NCI-H2196 treated with DMSO at 0.1 percent for 48 hours (cell line): ENCODE measurements at regions not wholly inside any gene's neighbourhood (a gene's known extent, or its start where the extent isn't known, plus 50 kb on each side); places are given as distances from the start of the nearest gene placed in this dataset.

Experiments
- DNase-seq: peaks from one replicate; lab custom pipeline; 2025; ENCODE audit not compliant: unreplicated experiment; lab: John Stamatoyannopoulos, UW

GRCh38 chr1:57833296-57833695, 409.4 kb upstream of the DAB1 start:
- no peak for DNase-seq

- DNase-seq, result no peak
Measured at GRCh38 chr1:57832612-57833011, 408.8 kb upstream of the DAB1 start.

- no peak for DNase-seq
Measured at GRCh38 chr1:57831624-57832023, 407.8 kb upstream of the DAB1 start.

GRCh38 chr1:57826535-57826934, 402.7 kb upstream of the DAB1 start:
- DNase-seq, result no peak

- DNase-seq, result no peak
Measured at GRCh38 chr1:57824535-57824934, 400.7 kb upstream of the DAB1 start.

GRCh38 chr1:57820356-57821095, 396.7 kb upstream of the DAB1 start:
- DNase-seq, result no peak

GRCh38 chr1:57819893-57820292, 396.0 kb upstream of the DAB1 start:
- no peak for DNase-seq

- DNase-seq, result no peak
Measured at GRCh38 chr1:57803586-57803985, 379.7 kb upstream of the DAB1 start.

- no peak for DNase-seq
Measured at GRCh38 chr1:57800376-57800775, 376.5 kb upstream of the DAB1 start.

GRCh38 chr1:57799490-57800115, 375.7 kb upstream of the DAB1 start:
- no peak for DNase-seq

GRCh38 chr1:57798543-57798942, 374.7 kb upstream of the DAB1 start:
- no peak for DNase-seq

GRCh38 chr1:57797084-57797483, 373.2 kb upstream of the DAB1 start:
- no peak for DNase-seq

GRCh38 chr1:57796616-57797015, 372.8 kb upstream of the DAB1 start:
- DNase-seq, result no peak

GRCh38 chr1:57795886-57796285, 372.0 kb upstream of the DAB1 start:
- no peak for DNase-seq

GRCh38 chr1:57794078-57794477, 370.2 kb upstream of the DAB1 start:
- DNase-seq, result no peak

GRCh38 chr1:57791497-57791896, 367.6 kb upstream of the DAB1 start:
- no peak for DNase-seq

GRCh38 chr1:57789936-57790335, 366.1 kb upstream of the DAB1 start:
- no peak for DNase-seq

GRCh38 chr1:57788313-57788712, 364.5 kb upstream of the DAB1 start:
- no peak for DNase-seq

- DNase-seq, result no peak
Measured at GRCh38 chr1:57784356-57784755, 360.5 kb upstream of the DAB1 start.

GRCh38 chr1:57782357-57782756, 358.5 kb upstream of the DAB1 start:
- DNase-seq, result no peak

- no peak for DNase-seq
Measured at GRCh38 chr1:57772580-57773195, 348.8 kb upstream of the DAB1 start.

- no peak for DNase-seq
Measured at GRCh38 chr1:57770772-57771171, 346.9 kb upstream of the DAB1 start.
